ENCODE measurements at regions not wholly inside any gene's neighbourhood (a gene's known extent, or its start where the extent isn't known, plus 50 kb on each side); places are given as distances from the start of the nearest gene placed in this dataset.

GRCh38 chr14:96690713-96691383 lies 106.3 kb upstream of the VRK1 start:
- H3K4me3 ChIP-seq (ENCODE audit: control insufficient read depth, low read depth, low read length) = no peak overlapping the region
- DNase-seq (ENCODE audit: low read depth) = no peak
- TF ChIP-seq CTCF (IDR thresholded peaks at IDR 0.05; ENCODE audit: control insufficient read depth, insufficient read depth, low read depth, low read length, missing control alignments) = no peak

GRCh38 chr14:96693252-96693820 lies 103.8 kb upstream of the VRK1 start:
- no peak for TF ChIP-seq CTCF (IDR thresholded peaks at IDR 0.05; ENCODE audit: control insufficient read depth, insufficient read depth, low read depth, low read length, missing control alignments)

GRCh38 chr14:96693987-96694386 lies 103.2 kb upstream of the VRK1 start:
- DNase-seq (ENCODE audit: low read depth) = no peak
- no peak for TF ChIP-seq CTCF (IDR thresholded peaks at IDR 0.05; ENCODE audit: control insufficient read depth, insufficient read depth, low read depth, low read length, missing control alignments)
- no peak overlapping the region for H3K4me3 ChIP-seq (ENCODE audit: control insufficient read depth, low read depth, low read length)

More at GRCh38 chr14:96693252-96693820, 103.8 kb upstream of the VRK1 start:
- DNase-seq (ENCODE audit: low read depth) = no peak
- H3K4me3 ChIP-seq (ENCODE audit: control insufficient read depth, low read depth, low read length) = no peak overlapping the region

- TF ChIP-seq CTCF (IDR thresholded peaks at IDR 0.05; ENCODE audit: control insufficient read depth, insufficient read depth, low read depth, low read length, missing control alignments) = no peak
- DNase-seq (ENCODE audit: low read depth) = no peak
- no peak overlapping the region for H3K4me3 ChIP-seq (ENCODE audit: control insufficient read depth, low read depth, low read length)
These were observed 98.1 kb upstream of the VRK1 start for GRCh38 chr14:96698960-96699539.

- H3K4me3 ChIP-seq (ENCODE audit: control insufficient read depth, low read depth, low read length) = no peak overlapping the region
- TF ChIP-seq CTCF (IDR thresholded peaks at IDR 0.05; ENCODE audit: control insufficient read depth, insufficient read depth, low read depth, low read length, missing control alignments) = no peak
- DNase-seq (ENCODE audit: low read depth) = no peak
These were observed 97.5 kb upstream of the VRK1 start for GRCh38 chr14:96699666-96700065.

GRCh38 chr14:96702831-96703230 lies 94.4 kb upstream of the VRK1 start:
- DNase-seq (ENCODE audit: low read depth) = no peak
- TF ChIP-seq CTCF (IDR thresholded peaks at IDR 0.05; ENCODE audit: control insufficient read depth, insufficient read depth, low read depth, low read length, missing control alignments) = no peak
- no peak overlapping the region for H3K4me3 ChIP-seq (ENCODE audit: control insufficient read depth, low read depth, low read length)

Measured in AG09309 (cell line).